GM21515 (cell line): ENCODE measurements at regions not wholly inside any gene's neighbourhood (a gene's known extent, or its start where the extent isn't known, plus 50 kb on each side); places are given as distances from the start of the nearest gene placed in this dataset.

Source experiments
- ATAC-seq: cut with Tn5 transposase; IDR thresholded peaks from one replicate; pipeline ENCODE4 v1.9.1; 2021; ENCODE audit not compliant: unreplicated experiment

- ATAC-seq, result no peak
These were observed 461.5 kb downstream of the IRS1 start for GRCh38 chr2:226337941-226338600.

GRCh38 chr2:226336283-226336682, 463.3 kb downstream of the IRS1 start:
- no peak for ATAC-seq

GRCh38 chr2:226334981-226335720, 464.5 kb downstream of the IRS1 start:
- no peak for ATAC-seq

- ATAC-seq, result no peak
These were observed 466.2 kb downstream of the IRS1 start for GRCh38 chr2:226333388-226333787.

DNA sequence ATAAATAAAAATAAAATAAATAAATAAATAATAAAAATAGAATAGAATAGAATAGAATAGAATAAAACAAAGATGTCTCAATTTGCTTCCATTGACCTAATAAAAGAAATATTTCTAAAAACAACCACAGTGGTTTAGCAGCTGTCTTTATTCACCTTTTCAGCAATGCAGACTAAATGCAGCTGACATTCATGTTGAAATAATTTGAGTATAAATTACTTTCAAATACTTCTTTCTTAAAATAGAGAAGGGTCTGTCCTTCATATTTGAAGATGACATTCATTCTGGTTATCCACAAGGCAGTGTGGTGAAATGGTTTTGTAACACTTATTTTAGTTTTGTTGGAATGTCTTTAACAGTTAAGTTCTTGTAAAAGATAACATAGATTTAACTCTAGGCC, 469.4 kb downstream of the IRS1 start:
- ATAC-seq, result no peak

DNA sequence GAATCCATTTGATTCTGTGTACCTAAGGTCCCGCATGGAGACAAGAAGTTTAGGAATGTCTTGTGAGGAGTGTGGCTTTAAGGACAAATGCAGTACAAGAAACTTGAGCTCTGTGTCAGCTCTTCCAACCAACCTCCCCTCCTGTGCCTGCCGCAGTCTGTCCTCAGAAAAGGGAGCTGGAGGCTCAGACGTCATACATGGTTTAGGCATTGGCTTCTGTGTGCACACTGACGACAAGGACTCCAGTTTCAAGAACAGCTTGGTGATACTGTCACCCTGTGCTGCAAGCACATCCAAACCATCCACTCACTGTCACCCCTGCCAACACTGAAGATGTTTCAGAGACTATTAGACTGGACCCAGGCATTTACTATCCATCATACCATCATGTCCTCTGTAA, 470.4 kb downstream of the IRS1 start:
- no peak for ATAC-seq

GRCh38 chr2:226327830-226328229, 471.8 kb downstream of the IRS1 start:
- ATAC-seq, result no peak

DNA sequence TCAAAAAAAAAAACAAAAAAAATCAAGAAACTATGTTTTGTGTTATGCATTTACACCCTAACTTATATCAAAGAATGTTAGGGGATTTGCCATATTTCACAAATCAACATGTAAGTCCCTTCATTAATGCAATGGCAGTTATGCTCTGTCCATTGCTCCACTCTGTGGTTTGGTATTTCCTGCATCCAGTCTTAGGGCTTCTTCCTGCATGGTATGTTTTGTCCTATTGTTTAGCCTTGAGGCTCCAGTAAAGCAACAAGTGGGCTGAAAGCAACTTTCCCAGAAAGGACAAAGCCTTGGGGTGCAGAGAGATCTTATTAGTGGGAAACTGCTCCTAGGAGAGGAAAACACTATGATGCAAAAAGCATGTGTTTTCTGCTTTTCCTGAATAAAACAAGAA, 474.1 kb downstream of the IRS1 start:
- ATAC-seq, result no peak

DNA sequence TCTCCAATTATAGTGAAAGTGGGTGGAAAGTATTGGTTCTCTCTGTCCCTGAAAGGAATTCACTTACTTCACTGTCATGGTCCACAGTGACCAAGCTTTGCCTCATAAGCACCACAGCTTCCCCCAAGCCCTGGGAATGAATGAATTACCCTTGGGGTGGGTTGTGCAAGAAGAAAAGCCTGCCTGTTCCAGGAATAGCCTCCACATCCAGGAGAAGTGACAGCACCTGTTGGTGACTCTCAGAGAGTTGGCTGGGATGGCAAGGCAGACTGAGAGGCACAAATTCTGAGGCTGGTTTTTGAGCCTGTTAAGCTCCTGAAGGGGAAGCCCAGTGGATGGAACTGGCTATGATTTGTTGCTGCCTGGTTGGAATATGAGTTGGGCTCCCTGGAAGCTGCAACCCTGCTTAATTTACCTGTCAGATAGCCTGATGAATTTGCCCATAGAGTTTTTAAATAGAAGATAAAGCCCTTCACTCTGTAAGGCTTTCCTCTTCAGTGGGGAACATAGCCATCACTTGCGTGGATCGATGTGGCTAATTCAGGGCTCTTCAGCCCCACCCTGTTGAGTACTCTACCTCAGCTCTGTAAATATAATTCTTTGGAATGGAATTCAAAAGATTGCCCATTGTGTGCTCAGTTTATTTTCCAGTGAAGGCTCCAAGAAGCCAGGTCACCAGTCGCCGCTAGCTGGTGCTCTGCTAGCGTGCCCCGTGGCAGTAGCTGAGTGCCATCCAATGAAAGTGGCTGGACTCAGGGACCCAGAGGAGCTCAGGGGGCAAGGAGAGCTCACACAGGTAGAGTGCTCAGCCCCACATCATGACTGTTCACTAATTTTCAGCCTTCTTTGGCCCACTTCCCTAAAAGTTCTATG, 479.3 kb downstream of the IRS1 start:
- ATAC-seq, result no peak

GRCh38 chr2:226317970-226318369, 481.6 kb downstream of the IRS1 start:
- no peak for ATAC-seq

- no peak for ATAC-seq
These were observed 486.6 kb downstream of the IRS1 start for GRCh38 chr2:226313060-226313459.

GRCh38 chr2:226312155-226312554, 487.5 kb downstream of the IRS1 start:
- no peak for ATAC-seq

DNA sequence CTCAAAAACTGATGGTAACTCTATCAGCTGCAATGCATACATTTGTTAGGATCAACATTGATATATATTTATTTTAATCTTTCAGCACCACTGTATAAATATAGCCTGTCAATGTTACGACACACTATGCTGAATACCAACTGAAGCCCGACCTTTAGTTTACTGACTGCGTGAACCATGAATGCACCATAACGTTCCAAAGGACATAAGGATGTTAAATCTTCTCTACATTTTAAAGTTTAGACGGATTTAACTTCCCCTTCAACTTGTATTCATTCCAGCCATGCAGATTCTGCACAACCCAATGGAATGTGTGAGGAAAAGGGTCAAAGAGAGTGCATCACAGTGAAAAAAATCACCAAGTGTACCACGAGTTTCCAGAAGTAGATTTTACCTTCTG, 489.5 kb downstream of the IRS1 start:
- no peak for ATAC-seq

GRCh38 chr2:226308986-226309385, 490.6 kb downstream of the IRS1 start:
- ATAC-seq, result no peak

DNA sequence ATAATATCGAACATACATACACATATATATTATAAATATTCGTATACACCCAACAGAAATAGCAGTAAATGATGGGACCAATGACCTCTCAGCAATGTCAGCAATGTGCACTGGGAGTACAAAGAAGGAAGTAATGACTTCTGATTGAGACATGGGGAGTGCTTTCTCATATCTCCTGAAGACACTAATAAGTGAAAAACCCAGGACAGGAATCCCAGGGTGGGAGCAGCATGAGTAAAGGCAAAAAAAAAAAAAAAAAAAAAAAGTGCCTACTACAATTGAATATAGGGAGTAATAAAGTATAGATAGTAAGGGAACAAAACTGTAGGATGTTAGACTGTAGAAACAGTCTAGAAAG, 491.3 kb downstream of the IRS1 start:
- no peak for ATAC-seq

GRCh38 chr2:226307487-226308322, 491.9 kb downstream of the IRS1 start:
- ATAC-seq, result no peak

DNA sequence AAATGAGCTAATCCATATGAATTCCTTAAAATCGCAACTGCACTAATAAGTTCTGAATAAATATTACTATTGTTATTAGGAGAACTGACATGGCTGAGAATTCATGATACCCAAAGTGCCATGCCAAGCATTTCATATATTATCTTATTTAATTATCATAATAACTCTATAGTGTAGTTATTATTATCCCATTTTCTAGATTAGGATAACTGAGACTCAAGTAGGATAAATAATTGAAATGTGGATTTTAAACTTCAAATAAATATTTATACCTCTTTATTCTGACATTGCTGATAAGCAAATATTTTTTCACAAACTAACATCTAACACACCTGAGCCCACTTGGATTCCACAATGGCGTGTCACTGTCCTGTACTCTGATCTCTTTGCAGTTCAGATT, 492.7 kb downstream of the IRS1 start:
- ATAC-seq, result no peak

DNA sequence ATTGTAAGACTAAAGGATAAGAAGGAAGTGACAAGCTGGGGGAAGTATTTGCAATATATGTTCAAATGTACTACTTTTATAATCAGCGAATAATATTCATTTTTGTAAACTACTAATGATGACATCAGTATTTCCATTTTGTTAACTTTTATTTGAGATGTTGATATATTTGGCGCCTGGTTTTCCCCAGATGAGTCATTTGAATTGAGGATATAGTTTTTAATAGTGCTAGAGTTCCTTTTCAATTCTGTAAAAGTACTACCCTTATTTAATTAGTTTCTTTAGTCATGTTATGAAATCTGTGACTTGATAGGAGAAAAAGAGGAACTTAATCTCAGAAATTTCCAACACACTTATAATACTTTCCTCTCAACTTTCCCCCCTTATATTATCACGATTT, 495.3 kb downstream of the IRS1 start:
- ATAC-seq, result no peak

GRCh38 chr2:226303707-226304106, 495.9 kb downstream of the IRS1 start:
- no peak for ATAC-seq

- peak; percentile 96 for ATAC-seq
These were observed 499.3 kb downstream of the IRS1 start for GRCh38 chr2:226300196-226300886.
